GM12872 (cell line): ENCODE measurements at regions not wholly inside any gene's neighbourhood (a gene's known extent, or its start where the extent isn't known, plus 50 kb on each side); places are given as distances from the start of the nearest gene placed in this dataset.

Source experiments
- CTCF ChIP-seq: IDR thresholded peaks from 3 replicates; pipeline ENCODE4 v1.5.1; 2011; ENCODE audit warnings: low read depth, mild to moderate bottlenecking, low read length, moderate library complexity; ENCODE audit not compliant: insufficient read depth

DNA sequence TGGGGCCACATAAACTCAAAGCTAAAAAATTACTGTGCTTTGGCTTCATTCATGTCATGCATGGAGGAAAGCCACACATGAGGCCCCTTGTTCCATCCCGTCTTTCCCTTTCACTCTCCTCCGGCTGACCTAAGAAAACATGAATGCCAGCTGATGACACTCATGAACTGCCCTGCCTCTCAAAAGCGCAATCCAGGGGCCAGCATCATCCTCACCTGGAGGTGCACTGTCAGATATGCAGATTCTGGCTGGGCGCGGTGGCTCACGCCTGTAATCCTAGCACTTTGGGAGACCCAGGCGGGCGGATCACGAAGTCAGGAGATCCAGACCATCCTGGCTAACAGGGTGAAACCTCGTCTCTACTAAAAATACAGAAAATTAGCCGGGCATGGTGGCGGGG is 116.1 kb upstream of the FOXN3 start:
- TF ChIP-seq CTCF: no peak

DNA sequence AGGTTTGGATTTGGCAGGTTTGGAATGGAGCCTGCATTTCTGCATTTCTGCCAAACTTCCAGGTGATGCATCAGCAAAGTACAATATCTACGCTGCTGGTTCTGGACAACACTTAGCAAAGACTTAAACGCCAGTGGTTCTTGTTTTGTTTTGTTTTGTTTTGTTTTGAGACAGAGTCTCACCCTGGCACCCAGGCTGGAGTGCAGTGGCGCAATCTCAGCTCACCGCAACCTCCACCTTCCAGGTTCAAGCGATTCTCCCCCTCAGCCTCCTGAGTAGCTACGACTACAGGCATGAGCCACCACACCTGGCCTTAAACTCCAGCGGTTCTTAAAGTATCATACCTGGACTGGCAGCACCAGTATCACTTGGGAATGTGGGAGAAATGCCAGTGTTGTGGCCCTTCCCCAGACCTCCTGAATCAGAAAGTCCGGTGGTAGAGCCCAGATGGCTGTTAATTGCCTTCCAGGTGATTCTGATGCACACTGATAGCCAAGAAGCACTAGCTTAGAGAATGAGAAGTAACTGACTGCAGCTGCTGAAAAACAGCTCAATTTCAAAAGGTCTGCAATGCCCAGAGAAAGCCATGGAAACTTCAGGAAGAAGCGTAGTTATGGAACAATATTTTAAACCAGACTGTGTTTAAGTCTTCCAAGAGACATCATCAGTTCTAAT is 114.8 kb upstream of the FOXN3 start:
- TF ChIP-seq CTCF: no peak

- no peak for TF ChIP-seq CTCF
These were observed 108.1 kb upstream of the FOXN3 start for GRCh38 chr14:89524990-89525667.

- no peak for TF ChIP-seq CTCF
These were observed 107.4 kb upstream of the FOXN3 start for GRCh38 chr14:89524412-89524811.

GRCh38 chr14:89521988-89522387 is 105.0 kb upstream of the FOXN3 start:
- no peak for TF ChIP-seq CTCF

DNA sequence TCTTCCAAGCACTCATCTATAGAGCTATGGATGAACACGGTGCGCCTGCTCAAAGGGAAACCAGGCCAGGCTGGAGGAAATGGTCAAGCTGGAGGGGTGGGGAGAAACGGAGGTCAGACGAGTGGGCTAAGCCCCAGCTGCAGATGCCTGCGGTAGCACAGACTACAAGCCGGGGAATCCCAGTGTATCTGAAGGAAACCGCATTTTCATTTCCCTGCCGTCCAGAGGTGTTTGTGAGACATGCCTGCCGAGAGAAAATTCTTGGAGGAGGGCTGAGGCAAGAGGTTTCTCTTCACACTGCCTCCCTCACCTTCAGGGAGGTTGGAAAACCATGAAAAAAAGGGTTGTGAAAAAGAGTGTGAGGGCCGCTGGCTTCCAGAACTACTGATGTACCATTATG is 102.0 kb upstream of the FOXN3 start:
- no peak for TF ChIP-seq CTCF

DNA sequence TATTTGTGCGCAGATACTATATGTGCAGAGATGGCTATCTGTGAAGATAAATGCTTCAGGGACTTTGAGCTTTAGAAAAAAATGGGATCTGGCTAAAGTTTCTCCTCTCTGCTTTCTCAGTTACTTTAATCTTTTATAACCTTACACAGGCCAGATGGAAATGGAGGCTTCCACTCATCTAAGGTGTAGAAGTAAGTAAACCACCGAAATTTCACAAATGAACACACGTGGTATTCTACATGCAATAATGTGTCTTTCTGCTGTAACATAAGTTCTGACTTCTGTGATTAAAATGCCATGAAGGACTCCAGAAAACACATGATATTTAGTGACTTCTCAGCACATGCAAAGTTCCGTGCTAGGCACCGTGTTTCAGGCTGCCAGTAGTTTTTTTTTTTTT is 99.1 kb upstream of the FOXN3 start:
- TF ChIP-seq CTCF: no peak
